ENCODE measurements at regions not wholly inside any gene's neighbourhood (a gene's known extent, or its start where the extent isn't known, plus 50 kb on each side); places are given as distances from the start of the nearest gene placed in this dataset.

GRCh38 chr13:57418067-57418677 is 213.4 kb upstream of the PCDH17 start:
- no TSS peak for BruUV-seq (replicated peaks)
- Histone ChIP-seq H3K27me3 (replicated peaks; ENCODE audit: insufficient read depth, low read depth, low read length, poor library complexity) (no peaks in the 10 kb centered on the region), H3K27ac (ENCODE audit: low read depth, low read length, poor library complexity, severe bottlenecking) (no peak overlapping the region), H3K9me3 (ENCODE audit: low read depth, low read length, poor library complexity, severe bottlenecking) (no peaks in the 10 kb centered on the region), H3K4me1 (ENCODE audit: insufficient read depth, low read length, poor library complexity, severe bottlenecking) (no peaks in the 10 kb centered on the region), H3K4me3 (ENCODE audit: low read depth, low read length, poor library complexity, severe bottlenecking) (no peak overlapping the region), H3K36me3 (ENCODE audit: insufficient read depth, low read length, poor library complexity, severe bottlenecking) (no peaks in the 10 kb centered on the region)
- intact Hi-C loops (cut with micrococcal nuclease; ENCODE audit: unreplicated experiment), result no loop called here
- CTCF ChIA-PET, result no interaction called here
- no peak for DNase-seq (ENCODE audit: low spot score)
- POLR2A ChIA-PET (ENCODE audit: low non-redundant PET), result no interaction called here
- TF ChIP-seq EZH2 (IDR thresholded peaks at IDR 0.05; ENCODE audit: borderline replicate concordance, low read depth, low read length, poor library complexity, severe bottlenecking), result no peak
- TF ChIP-seq, protein P1, sequence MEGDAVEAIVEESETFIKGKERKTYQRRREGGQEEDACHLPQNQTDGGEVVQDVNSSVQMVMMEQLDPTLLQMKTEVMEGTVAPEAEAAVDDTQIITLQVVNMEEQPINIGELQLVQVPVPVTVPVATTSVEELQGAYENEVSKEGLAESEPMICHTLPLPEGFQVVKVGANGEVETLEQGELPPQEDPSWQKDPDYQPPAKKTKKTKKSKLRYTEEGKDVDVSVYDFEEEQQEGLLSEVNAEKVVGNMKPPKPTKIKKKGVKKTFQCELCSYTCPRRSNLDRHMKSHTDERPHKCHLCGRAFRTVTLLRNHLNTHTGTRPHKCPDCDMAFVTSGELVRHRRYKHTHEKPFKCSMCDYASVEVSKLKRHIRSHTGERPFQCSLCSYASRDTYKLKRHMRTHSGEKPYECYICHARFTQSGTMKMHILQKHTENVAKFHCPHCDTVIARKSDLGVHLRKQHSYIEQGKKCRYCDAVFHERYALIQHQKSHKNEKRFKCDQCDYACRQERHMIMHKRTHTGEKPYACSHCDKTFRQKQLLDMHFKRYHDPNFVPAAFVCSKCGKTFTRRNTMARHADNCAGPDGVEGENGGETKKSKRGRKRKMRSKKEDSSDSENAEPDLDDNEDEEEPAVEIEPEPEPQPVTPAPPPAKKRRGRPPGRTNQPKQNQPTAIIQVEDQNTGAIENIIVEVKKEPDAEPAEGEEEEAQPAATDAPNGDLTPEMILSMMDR (conservative IDR thresholded peaks at IDR 0.05; ENCODE audit: low read depth, low read length), result no peak

- BruUV-seq (replicated peaks), result no TSS peak
- no peak overlapping the region for H3K27ac ChIP-seq (ENCODE audit: low read depth, low read length, poor library complexity, severe bottlenecking)
- no peaks in the 10 kb centered on the region for H3K27me3 ChIP-seq (replicated peaks; ENCODE audit: insufficient read depth, low read depth, low read length, poor library complexity)
- no peaks in the 10 kb centered on the region for H3K4me1 ChIP-seq (ENCODE audit: insufficient read depth, low read length, poor library complexity, severe bottlenecking)
- intact Hi-C loops (cut with micrococcal nuclease; ENCODE audit: unreplicated experiment), result no loop called here
- ChIA-PET CTCF (no interaction called here), POLR2A (ENCODE audit: low non-redundant PET) (no interaction called here)
- no peaks in the 10 kb centered on the region for H3K36me3 ChIP-seq (ENCODE audit: insufficient read depth, low read length, poor library complexity, severe bottlenecking)
- no peak for DNase-seq (ENCODE audit: low spot score)
- H3K9me3 ChIP-seq (ENCODE audit: low read depth, low read length, poor library complexity, severe bottlenecking), result no peaks in the 10 kb centered on the region
- TF ChIP-seq EZH2 (IDR thresholded peaks at IDR 0.05; ENCODE audit: borderline replicate concordance, low read depth, low read length, poor library complexity, severe bottlenecking), result no peak
- TF ChIP-seq, protein P1 (conservative IDR thresholded peaks at IDR 0.05; ENCODE audit: low read depth, low read length), result no peak
- H3K4me3 ChIP-seq (ENCODE audit: low read depth, low read length, poor library complexity, severe bottlenecking), result no peak overlapping the region
These were observed 207.2 kb upstream of the PCDH17 start for GRCh38 chr13:57424379-57424778.

GRCh38 chr13:57425531-57425930 is 206.0 kb upstream of the PCDH17 start:
- no peak for TF ChIP-seq EZH2 (IDR thresholded peaks at IDR 0.05; ENCODE audit: borderline replicate concordance, low read depth, low read length, poor library complexity, severe bottlenecking)
- TF ChIP-seq, protein P1 (conservative IDR thresholded peaks at IDR 0.05; ENCODE audit: low read depth, low read length), result no peak
- ChIA-PET POLR2A (ENCODE audit: low non-redundant PET) (no interaction called here), CTCF (no interaction called here)
- intact Hi-C loops (cut with micrococcal nuclease; ENCODE audit: unreplicated experiment), result no loop called here
- Histone ChIP-seq H3K36me3 (ENCODE audit: insufficient read depth, low read length, poor library complexity, severe bottlenecking) (no peaks in the 10 kb centered on the region), H3K27me3 (replicated peaks; ENCODE audit: insufficient read depth, low read depth, low read length, poor library complexity) (no peaks in the 10 kb centered on the region), H3K4me3 (ENCODE audit: low read depth, low read length, poor library complexity, severe bottlenecking) (no peak overlapping the region), H3K4me1 (ENCODE audit: insufficient read depth, low read length, poor library complexity, severe bottlenecking) (no peaks in the 10 kb centered on the region), H3K9me3 (ENCODE audit: low read depth, low read length, poor library complexity, severe bottlenecking) (no peaks in the 10 kb centered on the region), H3K27ac (ENCODE audit: low read depth, low read length, poor library complexity, severe bottlenecking) (no peak overlapping the region)
- no TSS peak for BruUV-seq (replicated peaks)
- DNase-seq (ENCODE audit: low spot score), result no peak
